GM06990 (cell line): ENCODE measurements at regions not wholly inside any gene's neighbourhood (a gene's known extent, or its start where the extent isn't known, plus 50 kb on each side); places are given as distances from the start of the nearest gene placed in this dataset.

Source experiments
- DNase-seq: peaks from one replicate; pipeline ENCODE4 v3.0.0-alpha.2; 2011; ENCODE audit not compliant: insufficient read length; ENCODE audit errors: extremely low read depth
- H3K27me3 ChIP-seq: replicated peaks from 2 replicates; pipeline ENCODE4 v1.6.0; 2011; ENCODE audit warnings: low read length; ENCODE audit not compliant: control insufficient read depth, insufficient read depth
- H3K36me3 ChIP-seq: 2 replicates; pipeline ENCODE4 v1.5.1; 2011; ENCODE audit warnings: low read length; ENCODE audit not compliant: control insufficient read depth, insufficient read depth
- H3K4me3 ChIP-seq: replicated peaks from 2 replicates; pipeline ENCODE4 v1.5.1; 2011; ENCODE audit warnings: low read depth, mild to moderate bottlenecking, control low read depth, low read length
- CTCF ChIP-seq: IDR thresholded peaks from 2 replicates; pipeline ENCODE4 v1.5.1; 2011; ENCODE audit warnings: low read length, control low read depth, mild to moderate bottlenecking, inconsistent platforms; ENCODE audit not compliant: insufficient read depth, poor library complexity, severe bottlenecking

DNA sequence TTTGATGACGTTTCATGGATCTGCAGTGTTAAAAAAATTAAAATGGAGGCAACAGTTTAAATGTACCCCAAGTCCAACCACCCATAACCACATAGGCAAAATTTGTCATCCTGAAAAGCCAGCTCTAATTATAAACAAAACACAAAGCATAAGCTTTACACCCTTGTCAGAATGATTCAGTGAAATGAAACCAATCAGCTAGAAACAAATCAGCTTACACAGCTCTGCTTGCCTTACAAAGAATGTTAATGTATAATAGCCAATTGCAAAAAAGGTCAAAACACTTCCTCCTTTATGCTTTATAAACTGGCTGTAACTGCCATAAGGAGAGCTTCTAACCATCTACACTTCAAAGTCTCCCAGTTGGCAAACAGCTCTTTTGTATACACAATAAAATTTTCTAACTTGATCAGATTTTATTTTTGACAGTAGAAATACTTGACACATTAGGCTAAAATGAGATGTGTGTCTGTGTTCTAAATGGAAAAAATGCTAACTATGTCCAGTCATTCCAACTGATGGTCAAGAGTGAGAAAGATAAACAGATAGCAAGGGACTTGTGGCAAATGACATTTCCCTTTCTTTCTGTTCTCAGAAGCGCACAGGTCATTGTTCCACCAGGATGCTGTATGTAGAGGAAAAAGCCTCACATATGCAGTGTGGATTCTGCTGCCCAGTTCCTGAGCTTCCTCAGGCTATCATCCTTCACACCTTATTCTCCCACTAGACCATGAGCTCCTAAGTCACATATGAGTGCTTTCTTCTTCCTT, 344.3 kb upstream of the ID4 start:
- no peak for DNase-seq
- Histone ChIP-seq H3K27me3 (no peaks in the 10 kb centered on the region), H3K4me3 (no peak overlapping the region), H3K36me3 (no peaks in the 10 kb centered on the region)
- no peak for TF ChIP-seq CTCF

- Histone ChIP-seq H3K4me3 (no peak overlapping the region), H3K27me3 (no peaks in the 10 kb centered on the region), H3K36me3 (no peaks in the 10 kb centered on the region)
- no peak for DNase-seq
- no peak for TF ChIP-seq CTCF
These were observed 335.4 kb upstream of the ID4 start for GRCh38 chr6:19501737-19502245.

- H3K27me3 ChIP-seq: no peaks in the 10 kb centered on the region
- no peak overlapping the region for H3K4me3 ChIP-seq
- DNase-seq: no peak
- no peaks in the 10 kb centered on the region for H3K36me3 ChIP-seq
- no peak for TF ChIP-seq CTCF
These were observed 334.9 kb upstream of the ID4 start for GRCh38 chr6:19502301-19502700.

DNA sequence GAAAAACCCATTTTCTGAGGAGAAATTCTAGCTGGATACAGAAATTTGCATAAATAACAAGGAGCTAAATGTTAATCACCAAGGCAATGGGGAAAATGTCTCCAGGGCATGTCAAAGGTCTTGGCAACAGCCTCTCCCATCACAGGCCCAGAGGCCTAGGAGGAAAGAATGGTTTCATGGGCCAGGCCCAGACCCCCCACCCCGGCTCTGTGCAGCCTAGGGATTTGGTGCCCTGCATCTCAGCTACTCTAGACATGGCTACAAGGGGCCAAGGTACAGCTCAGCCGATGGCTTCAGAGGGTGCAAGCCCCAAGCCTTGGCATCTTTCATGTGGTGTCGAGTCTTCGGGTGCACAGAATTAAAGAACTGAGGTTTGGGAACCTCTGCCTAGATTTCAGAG, 321.2 kb upstream of the ID4 start:
- TF ChIP-seq CTCF: no peak
- Histone ChIP-seq H3K36me3 (no peaks in the 10 kb centered on the region), H3K27me3 (no peaks in the 10 kb centered on the region), H3K4me3 (no peak overlapping the region)
- DNase-seq: no peak

DNA sequence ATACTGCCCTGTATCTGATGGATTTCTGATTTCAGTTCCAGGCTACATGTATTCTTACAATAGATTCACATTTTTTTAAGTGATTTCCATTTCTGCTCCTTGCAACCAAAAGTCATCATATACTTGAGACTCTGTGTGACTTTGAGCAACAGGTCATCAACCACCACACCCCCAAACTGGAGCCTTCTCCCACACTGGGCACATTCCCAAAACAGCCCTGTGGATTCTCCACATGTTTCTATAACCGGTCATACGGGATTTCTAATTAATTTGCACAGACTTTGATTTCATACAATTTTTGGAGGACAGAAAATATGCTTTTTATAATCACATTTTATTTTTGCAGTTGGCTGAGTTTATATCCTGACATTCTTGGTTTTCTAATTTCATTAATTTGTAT, 317.2 kb upstream of the ID4 start:
- Histone ChIP-seq H3K36me3 (no peaks in the 10 kb centered on the region), H3K4me3 (no peak overlapping the region), H3K27me3 (no peaks in the 10 kb centered on the region)
- TF ChIP-seq CTCF: no peak
- no peak for DNase-seq
